PC-3 (cell line): ENCODE measurements at regions not wholly inside any gene's neighbourhood (a gene's known extent, or its start where the extent isn't known, plus 50 kb on each side); places are given as distances from the start of the nearest gene placed in this dataset.

Experiments used
- EZH2 ChIP-seq: fragments of 300-600 bp; sonication (generic); IDR thresholded peaks from one replicate; pipeline ENCODE4 v1.6.1; 2017; ENCODE audit warnings: antibody characterized with exemption, mild to moderate bottlenecking, low read length; ENCODE audit not compliant: unreplicated experiment
- EZH2phosphoT487 ChIP-seq: fragments of 300-600 bp; sonication (generic); IDR thresholded peaks from 2 replicates; pipeline ENCODE4 v1.6.1; 2018; ENCODE audit warnings: mild to moderate bottlenecking, antibody characterized with exemption, low read length, borderline replicate concordance
- TF ChIP-seq, protein P1 (sequence below): fragments of 300-600 bp; sonication (generic); conservative IDR thresholded peaks from 2 replicates; pipeline ENCODE4 v1.5.1; 2017; ENCODE audit warnings: antibody characterized with exemption, low read depth, mild to moderate bottlenecking, low read length

DNA sequence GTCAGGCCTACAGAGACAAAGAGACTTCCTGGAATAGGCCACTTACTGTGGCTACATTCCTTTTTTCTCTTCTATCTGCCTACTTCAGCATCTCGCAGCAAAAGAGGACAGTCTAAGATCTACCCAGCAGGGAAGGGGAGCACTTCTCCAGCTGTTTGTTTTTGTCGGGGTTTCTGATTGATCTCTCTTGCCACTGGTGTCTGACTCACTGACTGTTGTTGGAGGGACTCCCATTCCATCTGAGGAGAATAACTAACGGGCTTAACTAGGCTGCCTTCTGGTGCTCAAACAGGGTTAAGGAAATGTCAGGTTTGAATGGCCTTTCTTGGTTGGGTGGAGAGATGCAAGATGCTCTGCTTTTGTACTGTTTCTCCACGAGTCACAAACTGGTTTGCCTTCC, 100.2 kb upstream of the TMEM164 start:
- TF ChIP-seq, protein P1, sequence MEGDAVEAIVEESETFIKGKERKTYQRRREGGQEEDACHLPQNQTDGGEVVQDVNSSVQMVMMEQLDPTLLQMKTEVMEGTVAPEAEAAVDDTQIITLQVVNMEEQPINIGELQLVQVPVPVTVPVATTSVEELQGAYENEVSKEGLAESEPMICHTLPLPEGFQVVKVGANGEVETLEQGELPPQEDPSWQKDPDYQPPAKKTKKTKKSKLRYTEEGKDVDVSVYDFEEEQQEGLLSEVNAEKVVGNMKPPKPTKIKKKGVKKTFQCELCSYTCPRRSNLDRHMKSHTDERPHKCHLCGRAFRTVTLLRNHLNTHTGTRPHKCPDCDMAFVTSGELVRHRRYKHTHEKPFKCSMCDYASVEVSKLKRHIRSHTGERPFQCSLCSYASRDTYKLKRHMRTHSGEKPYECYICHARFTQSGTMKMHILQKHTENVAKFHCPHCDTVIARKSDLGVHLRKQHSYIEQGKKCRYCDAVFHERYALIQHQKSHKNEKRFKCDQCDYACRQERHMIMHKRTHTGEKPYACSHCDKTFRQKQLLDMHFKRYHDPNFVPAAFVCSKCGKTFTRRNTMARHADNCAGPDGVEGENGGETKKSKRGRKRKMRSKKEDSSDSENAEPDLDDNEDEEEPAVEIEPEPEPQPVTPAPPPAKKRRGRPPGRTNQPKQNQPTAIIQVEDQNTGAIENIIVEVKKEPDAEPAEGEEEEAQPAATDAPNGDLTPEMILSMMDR = no peak
- TF ChIP-seq EZH2 = no peak
- no peak for TF ChIP-seq EZH2phosphoT487
